ENCODE measurements at regions not wholly inside any gene's neighbourhood (a gene's known extent, or its start where the extent isn't known, plus 50 kb on each side); places are given as distances from the start of the nearest gene placed in this dataset.

DNA sequence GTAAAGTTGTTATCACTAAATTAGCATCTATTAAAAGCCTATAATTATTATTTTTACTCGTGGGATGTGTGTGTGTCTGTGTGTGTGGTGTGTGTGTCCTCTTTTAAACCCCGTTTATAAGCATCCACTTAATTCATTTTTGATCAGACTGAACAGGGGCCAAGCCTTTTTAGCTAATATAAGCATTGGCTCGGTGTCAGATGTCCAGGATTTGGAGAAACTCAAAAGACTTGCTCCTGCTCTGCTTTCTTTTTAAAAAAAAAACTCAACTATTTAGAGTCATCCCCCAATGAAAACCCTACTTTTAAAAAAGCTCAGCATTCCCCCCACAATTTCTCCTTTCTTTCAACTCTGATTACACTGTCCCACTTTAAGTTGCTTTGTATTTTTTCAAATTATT is 459.3 kb upstream of the MAF start:
- TF ChIP-seq, protein P1, sequence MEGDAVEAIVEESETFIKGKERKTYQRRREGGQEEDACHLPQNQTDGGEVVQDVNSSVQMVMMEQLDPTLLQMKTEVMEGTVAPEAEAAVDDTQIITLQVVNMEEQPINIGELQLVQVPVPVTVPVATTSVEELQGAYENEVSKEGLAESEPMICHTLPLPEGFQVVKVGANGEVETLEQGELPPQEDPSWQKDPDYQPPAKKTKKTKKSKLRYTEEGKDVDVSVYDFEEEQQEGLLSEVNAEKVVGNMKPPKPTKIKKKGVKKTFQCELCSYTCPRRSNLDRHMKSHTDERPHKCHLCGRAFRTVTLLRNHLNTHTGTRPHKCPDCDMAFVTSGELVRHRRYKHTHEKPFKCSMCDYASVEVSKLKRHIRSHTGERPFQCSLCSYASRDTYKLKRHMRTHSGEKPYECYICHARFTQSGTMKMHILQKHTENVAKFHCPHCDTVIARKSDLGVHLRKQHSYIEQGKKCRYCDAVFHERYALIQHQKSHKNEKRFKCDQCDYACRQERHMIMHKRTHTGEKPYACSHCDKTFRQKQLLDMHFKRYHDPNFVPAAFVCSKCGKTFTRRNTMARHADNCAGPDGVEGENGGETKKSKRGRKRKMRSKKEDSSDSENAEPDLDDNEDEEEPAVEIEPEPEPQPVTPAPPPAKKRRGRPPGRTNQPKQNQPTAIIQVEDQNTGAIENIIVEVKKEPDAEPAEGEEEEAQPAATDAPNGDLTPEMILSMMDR (IDR thresholded peaks at IDR 0.05): no peak
- TF ChIP-seq POLR2A (IDR thresholded peaks at IDR 0.05): no peak

All from lower leg skin (tissue), 3 donors.